ENCODE measurements at regions not wholly inside any gene's neighbourhood (a gene's known extent, or its start where the extent isn't known, plus 50 kb on each side); places are given as distances from the start of the nearest gene placed in this dataset.

DNA sequence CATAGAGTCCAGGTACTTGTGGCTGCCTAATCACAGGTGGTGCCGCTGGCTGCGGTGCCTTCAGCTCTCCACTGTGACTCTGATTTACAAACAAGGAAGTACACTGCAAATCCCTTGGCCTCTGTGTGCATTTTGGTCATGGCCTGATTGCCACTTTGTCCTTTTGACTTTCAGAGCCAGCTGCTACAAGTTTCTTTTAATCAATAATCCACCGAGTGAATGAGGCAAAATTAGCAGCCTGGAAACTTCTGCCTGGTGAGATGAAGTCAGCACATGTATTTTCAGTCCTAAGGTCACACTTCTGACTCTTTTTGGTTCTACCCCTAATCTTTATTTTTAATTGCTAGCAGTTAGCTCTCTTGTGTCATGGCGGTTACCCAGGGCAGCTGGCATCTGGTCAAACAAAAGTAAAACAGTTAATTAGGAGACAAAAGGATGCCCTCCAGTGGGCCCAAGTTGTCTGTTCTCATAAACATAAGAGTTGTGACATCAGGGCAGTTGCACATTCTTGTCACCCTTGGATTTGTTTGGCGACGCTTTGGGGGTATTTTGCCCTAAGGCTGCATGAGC is 62.3 kb upstream of the LNX1 start:
- no peak overlapping the region for H3K4me3 ChIP-seq (ENCODE audit: low read length)
- no peak overlapping the region for H4K8ac ChIP-seq (ENCODE audit: low read depth, low read length)
- H2BK120ac ChIP-seq (ENCODE audit: low read depth, low read length) = no peak overlapping the region
- no peak overlapping the region for H3K18ac ChIP-seq (ENCODE audit: low read length)
- H3K56ac ChIP-seq (ENCODE audit: low read length) = no peak overlapping the region
- H3K4me2 ChIP-seq (ENCODE audit: low read length) = no peak overlapping the region
- no peak overlapping the region for H2BK5ac ChIP-seq (ENCODE audit: low read length)
- no peaks in the 10 kb centered on the region for H3K36me3 ChIP-seq (ENCODE audit: control insufficient read depth, insufficient read depth, low read length)
- WGBS (ENCODE audit: extremely low coverage, insufficient coverage, low lambda C conversion rate) = no CpG with 5 or more reads among the region's 6 CpGs
- no peak overlapping the region for H3K9ac ChIP-seq (ENCODE audit: low read length)
- H3K79me1 ChIP-seq (ENCODE audit: low read length) = no peaks in the 10 kb centered on the region
- H3K23ac ChIP-seq (ENCODE audit: low read length) = no peak overlapping the region
- H2AK5ac ChIP-seq (ENCODE audit: low read length) = no peak overlapping the region
- H2BK15ac ChIP-seq (replicated peaks; ENCODE audit: low read depth) = no peak overlapping the region
- no peaks in the 10 kb centered on the region for H3K27me3 ChIP-seq (ENCODE audit: insufficient read depth, low read length, poor library complexity)
- peak; percentile 31 for DNase-seq
- no peak overlapping the region for H4K5ac ChIP-seq (ENCODE audit: low read length)
- no peaks in the 10 kb centered on the region for H3K4me1 ChIP-seq (ENCODE audit: control insufficient read depth, low read depth, low read length)
- no peak overlapping the region for H3K27ac ChIP-seq (ENCODE audit: low read depth, low read length)
- H3K79me2 ChIP-seq (ENCODE audit: control insufficient read depth, insufficient read depth, low read length) = no peaks in the 10 kb centered on the region
- no peak overlapping the region for H3K4ac ChIP-seq (ENCODE audit: low read depth, low read length)

DNA sequence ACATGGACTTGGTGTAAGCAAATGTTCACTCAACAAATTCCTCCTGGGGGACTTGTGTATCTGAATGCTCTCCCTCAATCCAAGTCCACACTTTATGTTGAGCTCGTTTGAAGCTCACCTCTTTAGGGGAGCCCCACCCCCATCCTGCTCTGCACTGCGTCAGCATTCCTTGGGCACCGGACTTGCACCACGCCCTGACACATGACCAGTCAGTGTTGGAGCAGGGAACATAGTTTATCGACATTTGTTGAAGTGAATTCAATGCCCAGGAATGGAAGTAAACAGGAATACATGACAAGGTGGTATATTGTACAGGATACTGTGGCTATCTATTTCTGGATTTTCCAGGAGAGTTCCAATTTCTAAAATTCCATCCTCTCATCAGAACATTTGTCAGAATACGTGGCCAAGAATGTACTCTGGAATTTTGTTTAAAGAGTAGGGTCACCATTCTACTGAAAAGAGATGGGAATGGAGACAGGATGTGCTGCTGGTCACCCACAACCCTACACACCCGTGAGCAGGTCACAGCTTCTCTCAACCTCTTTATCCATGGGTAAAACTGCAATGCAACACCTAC is 60.0 kb upstream of the LNX1 start:
- no CpG with 5 or more reads among the region's 7 CpGs for WGBS (ENCODE audit: extremely low coverage, insufficient coverage, low lambda C conversion rate)
- no peaks in the 10 kb centered on the region for H3K4me1 ChIP-seq (ENCODE audit: control insufficient read depth, low read depth, low read length)
- H3K79me1 ChIP-seq (ENCODE audit: low read length) = no peaks in the 10 kb centered on the region
- no peak overlapping the region for H2AK5ac ChIP-seq (ENCODE audit: low read length)
- H3K23ac ChIP-seq (ENCODE audit: low read length) = no peak overlapping the region
- no peak overlapping the region for H3K4me2 ChIP-seq (ENCODE audit: low read length)
- no peak for DNase-seq
- H3K27ac ChIP-seq (ENCODE audit: low read depth, low read length) = no peak overlapping the region
- H3K79me2 ChIP-seq (ENCODE audit: control insufficient read depth, insufficient read depth, low read length) = no peaks in the 10 kb centered on the region
- H3K4ac ChIP-seq (ENCODE audit: low read depth, low read length) = no peak overlapping the region
- no peak overlapping the region for H3K18ac ChIP-seq (ENCODE audit: low read length)
- H3K9ac ChIP-seq (ENCODE audit: low read length) = no peak overlapping the region
- H3K36me3 ChIP-seq (ENCODE audit: control insufficient read depth, insufficient read depth, low read length) = no peaks in the 10 kb centered on the region
- no peak overlapping the region for H2BK120ac ChIP-seq (ENCODE audit: low read depth, low read length)
- H3K56ac ChIP-seq (ENCODE audit: low read length) = no peak overlapping the region
- no peak overlapping the region for H3K4me3 ChIP-seq (ENCODE audit: low read length)
- H4K5ac ChIP-seq (ENCODE audit: low read length) = no peak overlapping the region
- H4K8ac ChIP-seq (ENCODE audit: low read depth, low read length) = no peak overlapping the region
- H2BK15ac ChIP-seq (replicated peaks; ENCODE audit: low read depth) = no peak overlapping the region
- H2BK5ac ChIP-seq (ENCODE audit: low read length) = no peak overlapping the region
- H3K27me3 ChIP-seq (ENCODE audit: insufficient read depth, low read length, poor library complexity) = no peaks in the 10 kb centered on the region

DNA sequence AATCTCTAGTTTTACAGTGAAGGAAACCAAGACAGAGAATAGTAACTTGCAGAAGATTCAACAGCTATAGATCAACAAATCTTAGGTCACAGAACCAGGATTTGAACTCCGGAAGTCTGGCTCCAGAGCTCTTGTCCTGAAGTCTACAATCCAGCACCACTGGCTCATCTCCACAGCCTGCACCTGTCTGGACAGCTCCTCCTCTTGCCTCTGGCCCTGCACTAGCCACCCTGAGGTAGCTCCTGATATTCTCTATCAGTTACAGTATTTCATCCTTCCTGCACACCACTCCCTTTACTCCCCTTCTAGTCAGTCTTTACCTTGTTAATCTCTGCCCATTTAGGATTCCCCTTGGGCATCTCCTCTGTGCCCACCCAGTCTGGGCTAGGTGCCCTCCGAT is 58.1 kb upstream of the LNX1 start:
- Histone ChIP-seq H3K23ac (ENCODE audit: low read length) (no peak overlapping the region), H2BK15ac (replicated peaks; ENCODE audit: low read depth) (no peak overlapping the region), H3K27ac (ENCODE audit: low read depth, low read length) (no peak overlapping the region), H3K36me3 (ENCODE audit: control insufficient read depth, insufficient read depth, low read length) (no peaks in the 10 kb centered on the region), H3K27me3 (ENCODE audit: insufficient read depth, low read length, poor library complexity) (no peaks in the 10 kb centered on the region), H3K4ac (ENCODE audit: low read depth, low read length) (no peak overlapping the region), H2BK120ac (ENCODE audit: low read depth, low read length) (no peak overlapping the region), H4K8ac (ENCODE audit: low read depth, low read length) (no peak overlapping the region), H2AK5ac (ENCODE audit: low read length) (no peak overlapping the region), H3K4me1 (ENCODE audit: control insufficient read depth, low read depth, low read length) (no peaks in the 10 kb centered on the region), H2BK5ac (ENCODE audit: low read length) (no peak overlapping the region), H3K79me1 (ENCODE audit: low read length) (no peaks in the 10 kb centered on the region), H3K56ac (ENCODE audit: low read length) (no peak overlapping the region), H3K9ac (ENCODE audit: low read length) (no peak overlapping the region), H4K5ac (ENCODE audit: low read length) (no peak overlapping the region), H3K18ac (ENCODE audit: low read length) (no peak overlapping the region), H3K4me3 (ENCODE audit: low read length) (no peak overlapping the region), H3K79me2 (ENCODE audit: control insufficient read depth, insufficient read depth, low read length) (no peaks in the 10 kb centered on the region), H3K4me2 (ENCODE audit: low read length) (no peak overlapping the region)
- no CpG with 5 or more reads among the region's 2 CpGs for WGBS (ENCODE audit: extremely low coverage, insufficient coverage, low lambda C conversion rate)
- DNase-seq = no peak

DNA sequence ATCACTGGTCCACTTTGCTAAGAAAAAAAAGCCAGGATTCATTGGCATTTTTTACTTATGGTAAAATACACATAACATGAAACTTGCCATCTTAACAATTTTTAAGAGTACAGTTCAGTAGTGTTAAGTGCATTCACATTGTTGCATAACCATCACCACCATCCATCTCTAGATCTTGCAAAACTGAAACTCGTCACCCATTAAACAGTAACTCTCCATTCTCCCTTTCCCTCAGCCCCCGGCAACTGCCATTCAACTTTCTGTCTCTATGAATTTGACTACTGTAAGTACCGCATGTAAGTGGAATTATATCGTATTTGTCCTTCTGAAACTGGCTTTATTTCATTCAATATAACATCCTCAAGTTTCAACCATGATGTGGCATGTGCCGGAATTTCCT is 56.3 kb upstream of the LNX1 start:
- H3K4me1 ChIP-seq (ENCODE audit: control insufficient read depth, low read depth, low read length) = no peaks in the 10 kb centered on the region
- no peak overlapping the region for H3K4me2 ChIP-seq (ENCODE audit: low read length)
- no peak overlapping the region for H4K8ac ChIP-seq (ENCODE audit: low read depth, low read length)
- DNase-seq = no peak
- no peak overlapping the region for H3K4me3 ChIP-seq (ENCODE audit: low read length)
- H2BK15ac ChIP-seq (replicated peaks; ENCODE audit: low read depth) = no peak overlapping the region
- no peaks in the 10 kb centered on the region for H3K79me1 ChIP-seq (ENCODE audit: low read length)
- H3K27ac ChIP-seq (ENCODE audit: low read depth, low read length) = no peak overlapping the region
- WGBS (ENCODE audit: extremely low coverage, insufficient coverage, low lambda C conversion rate) = no CpG with 5 or more reads among the region's 5 CpGs
- H3K27me3 ChIP-seq (ENCODE audit: insufficient read depth, low read length, poor library complexity) = no peaks in the 10 kb centered on the region
- no peak overlapping the region for H2BK120ac ChIP-seq (ENCODE audit: low read depth, low read length)
- H3K4ac ChIP-seq (ENCODE audit: low read depth, low read length) = no peak overlapping the region
- H2AK5ac ChIP-seq (ENCODE audit: low read length) = no peak overlapping the region
- no peak overlapping the region for H3K9ac ChIP-seq (ENCODE audit: low read length)
- no peak overlapping the region for H3K18ac ChIP-seq (ENCODE audit: low read length)
- H3K36me3 ChIP-seq (ENCODE audit: control insufficient read depth, insufficient read depth, low read length) = no peaks in the 10 kb centered on the region
- H3K79me2 ChIP-seq (ENCODE audit: control insufficient read depth, insufficient read depth, low read length) = no peaks in the 10 kb centered on the region
- no peak overlapping the region for H4K5ac ChIP-seq (ENCODE audit: low read length)
- H3K23ac ChIP-seq (ENCODE audit: low read length) = no peak overlapping the region
- no peak overlapping the region for H3K56ac ChIP-seq (ENCODE audit: low read length)
- no peak overlapping the region for H2BK5ac ChIP-seq (ENCODE audit: low read length)

DNA sequence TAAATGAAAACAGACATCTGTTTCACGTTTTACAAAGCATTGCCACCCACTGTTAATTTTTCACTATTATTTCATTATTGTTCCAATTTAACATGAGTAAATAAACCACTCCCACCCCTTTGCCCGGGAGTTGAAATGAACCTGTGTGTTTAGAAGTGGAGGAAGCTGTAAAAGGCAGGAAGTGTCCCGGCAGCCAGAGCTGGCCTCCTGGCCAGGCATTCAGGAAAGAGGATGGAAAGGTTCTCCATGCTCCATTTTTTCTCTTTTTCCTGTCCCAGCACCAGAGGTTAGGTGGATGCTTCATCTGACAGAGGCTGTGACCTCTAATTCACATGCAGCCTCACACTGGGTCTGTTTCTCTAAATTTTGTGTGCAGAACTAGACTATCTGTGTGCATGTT is 55.5 kb upstream of the LNX1 start:
- H3K27ac ChIP-seq (ENCODE audit: low read depth, low read length) = no peak overlapping the region
- no peak overlapping the region for H2BK15ac ChIP-seq (replicated peaks; ENCODE audit: low read depth)
- no peak overlapping the region for H4K5ac ChIP-seq (ENCODE audit: low read length)
- H3K79me2 ChIP-seq (ENCODE audit: control insufficient read depth, insufficient read depth, low read length) = no peaks in the 10 kb centered on the region
- H3K4me2 ChIP-seq (ENCODE audit: low read length) = no peak overlapping the region
- no peak overlapping the region for H3K18ac ChIP-seq (ENCODE audit: low read length)
- no peak overlapping the region for H3K9ac ChIP-seq (ENCODE audit: low read length)
- H3K4me3 ChIP-seq (ENCODE audit: low read length) = no peak overlapping the region
- no peak overlapping the region for H2BK5ac ChIP-seq (ENCODE audit: low read length)
- H2AK5ac ChIP-seq (ENCODE audit: low read length) = no peak overlapping the region
- no peak overlapping the region for H2BK120ac ChIP-seq (ENCODE audit: low read depth, low read length)
- no peak overlapping the region for H3K23ac ChIP-seq (ENCODE audit: low read length)
- no peak overlapping the region for H3K56ac ChIP-seq (ENCODE audit: low read length)
- H3K36me3 ChIP-seq (ENCODE audit: control insufficient read depth, insufficient read depth, low read length) = no peaks in the 10 kb centered on the region
- H3K27me3 ChIP-seq (ENCODE audit: insufficient read depth, low read length, poor library complexity) = no peaks in the 10 kb centered on the region
- no peak for DNase-seq
- no peak overlapping the region for H3K4ac ChIP-seq (ENCODE audit: low read depth, low read length)
- H3K79me1 ChIP-seq (ENCODE audit: low read length) = no peaks in the 10 kb centered on the region
- no CpG with 5 or more reads among the region's 3 CpGs for WGBS (ENCODE audit: extremely low coverage, insufficient coverage, low lambda C conversion rate)
- no peaks in the 10 kb centered on the region for H3K4me1 ChIP-seq (ENCODE audit: control insufficient read depth, low read depth, low read length)
- no peak overlapping the region for H4K8ac ChIP-seq (ENCODE audit: low read depth, low read length)

DNA sequence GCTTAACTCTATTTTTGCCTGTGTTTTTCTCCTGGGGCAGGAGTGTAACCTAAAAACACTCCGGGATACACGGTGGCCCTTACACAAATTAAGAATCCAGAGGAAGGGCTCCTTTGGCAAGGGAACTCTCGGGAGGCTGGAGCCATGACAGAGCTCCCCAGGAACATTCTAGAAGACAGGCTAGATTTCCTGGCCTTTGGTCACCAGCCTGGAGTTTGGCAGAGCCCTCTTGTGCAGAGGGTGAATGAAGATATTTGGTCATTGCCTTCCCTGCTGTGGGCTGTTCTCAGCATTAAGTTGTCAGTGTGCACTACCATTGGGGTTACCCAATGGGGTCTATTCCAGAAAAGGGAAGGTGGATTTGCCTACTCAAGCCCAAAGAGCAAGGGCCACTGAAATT is 53.8 kb upstream of the LNX1 start:
- Histone ChIP-seq H3K4me3 (ENCODE audit: low read length) (no peak overlapping the region), H4K8ac (ENCODE audit: low read depth, low read length) (no peak overlapping the region), H3K23ac (ENCODE audit: low read length) (no peak overlapping the region), H3K79me1 (ENCODE audit: low read length) (no peaks in the 10 kb centered on the region), H3K27me3 (ENCODE audit: insufficient read depth, low read length, poor library complexity) (no peaks in the 10 kb centered on the region), H3K9ac (ENCODE audit: low read length) (no peak overlapping the region), H3K27ac (ENCODE audit: low read depth, low read length) (no peak overlapping the region), H3K36me3 (ENCODE audit: control insufficient read depth, insufficient read depth, low read length) (no peaks in the 10 kb centered on the region), H3K18ac (ENCODE audit: low read length) (no peak overlapping the region), H2BK120ac (ENCODE audit: low read depth, low read length) (no peak overlapping the region), H3K4me1 (ENCODE audit: control insufficient read depth, low read depth, low read length) (peaks cover 2% of the 10 kb centered on the region), H3K4me2 (ENCODE audit: low read length) (no peak overlapping the region), H2BK5ac (ENCODE audit: low read length) (no peak overlapping the region), H2AK5ac (ENCODE audit: low read length) (no peak overlapping the region), H2BK15ac (replicated peaks; ENCODE audit: low read depth) (no peak overlapping the region), H3K4ac (ENCODE audit: low read depth, low read length) (no peak overlapping the region), H4K5ac (ENCODE audit: low read length) (no peak overlapping the region), H3K56ac (ENCODE audit: low read length) (no peak overlapping the region), H3K79me2 (ENCODE audit: control insufficient read depth, insufficient read depth, low read length) (no peaks in the 10 kb centered on the region)
- DNase-seq = no peak
- no CpG with 5 or more reads among the region's 3 CpGs for WGBS (ENCODE audit: extremely low coverage, insufficient coverage, low lambda C conversion rate)
